SK-N-MC (cell line): ENCODE measurements at regions not wholly inside any gene's neighbourhood (a gene's known extent, or its start where the extent isn't known, plus 50 kb on each side); places are given as distances from the start of the nearest gene placed in this dataset.
"Not testable (repeated sequence)": the region's sequence is repeated elsewhere in the genome, so short reads cannot be mapped to it uniquely, and the experiment has no call there.

Experiments
- DNase-seq: peaks from one replicate; pipeline ENCODE4 v3.0.0-alpha.2; 2011; ENCODE audit warnings: low read depth, low spot score
- H3K27ac ChIP-seq: fragments of 200-600 bp; sonication (generic); 2 replicates; pipeline ENCODE4 v1.5.1; 2016; ENCODE audit warnings: mixed run types
- H3K36me3 ChIP-seq: fragments of 200-600 bp; sonication (generic); 2 replicates; pipeline ENCODE4 v1.6.1; 2017; ENCODE audit warnings: antibody characterized with exemption, low read length, mixed read lengths; ENCODE audit not compliant: insufficient read depth
- H3K4me3 ChIP-seq: fragments of 200-600 bp; sonication (generic); 2 replicates; pipeline ENCODE4 v1.5.1; 2016
- H3K9ac ChIP-seq: fragments of 200-600 bp; sonication (generic); 2 replicates; pipeline ENCODE4 v1.8.0; 2017; ENCODE audit warnings: mixed run types, mixed read lengths; ENCODE audit not compliant: insufficient read length
- H3K9me3 ChIP-seq: fragments of 200-600 bp; sonication (generic); 2 replicates; pipeline ENCODE4 v1.6.1; 2017; ENCODE audit warnings: low read depth, mild to moderate bottlenecking, antibody characterized with exemption, low read length, moderate library complexity, mixed read lengths
- EZH2 ChIP-seq: fragments of 200-600 bp; sonication (generic); IDR thresholded peaks from one replicate; pipeline ENCODE4 v1.6.1; 2017; ENCODE audit warnings: antibody characterized with exemption
- FOXP2 ChIP-seq: optimal IDR thresholded peaks from 2 replicates; pipeline ENCODE3; 2011; ENCODE audit warnings: mild to moderate bottlenecking, moderate library complexity; ENCODE audit not compliant: insufficient read depth; ENCODE audit errors: extremely low read length, control extremely low read depth
- POLR2AphosphoS5 ChIP-seq: IDR thresholded peaks from 2 replicates; pipeline ENCODE4 v1.6.1; 2012; ENCODE audit warnings: mild to moderate bottlenecking, low read depth, low read length, borderline replicate concordance

GRCh38 chr7:149644754-149645153, 128.6 kb downstream of the ZNF467 start:
- Histone ChIP-seq H3K27ac (no peak overlapping the region), H3K36me3 (no peaks in the 10 kb centered on the region), H3K4me3 (no peak overlapping the region), H3K9me3 (no peaks in the 10 kb centered on the region), H3K9ac (no peak overlapping the region)
- no peak for DNase-seq
- TF ChIP-seq FOXP2 (no peak), POLR2AphosphoS5 (no peak), EZH2 (no peak)

- Histone ChIP-seq H3K4me3 (no peak overlapping the region), H3K9me3 (no peaks in the 10 kb centered on the region), H3K27ac (no peak overlapping the region), H3K36me3 (no peaks in the 10 kb centered on the region), H3K9ac (no peak overlapping the region)
- no peak for DNase-seq
- no peak for TF ChIP-seq EZH2
- TF ChIP-seq POLR2AphosphoS5, result no peak
- no peak for TF ChIP-seq FOXP2
Measured at GRCh38 chr7:149642589-149642988, 130.8 kb downstream of the ZNF467 start.

DNA sequence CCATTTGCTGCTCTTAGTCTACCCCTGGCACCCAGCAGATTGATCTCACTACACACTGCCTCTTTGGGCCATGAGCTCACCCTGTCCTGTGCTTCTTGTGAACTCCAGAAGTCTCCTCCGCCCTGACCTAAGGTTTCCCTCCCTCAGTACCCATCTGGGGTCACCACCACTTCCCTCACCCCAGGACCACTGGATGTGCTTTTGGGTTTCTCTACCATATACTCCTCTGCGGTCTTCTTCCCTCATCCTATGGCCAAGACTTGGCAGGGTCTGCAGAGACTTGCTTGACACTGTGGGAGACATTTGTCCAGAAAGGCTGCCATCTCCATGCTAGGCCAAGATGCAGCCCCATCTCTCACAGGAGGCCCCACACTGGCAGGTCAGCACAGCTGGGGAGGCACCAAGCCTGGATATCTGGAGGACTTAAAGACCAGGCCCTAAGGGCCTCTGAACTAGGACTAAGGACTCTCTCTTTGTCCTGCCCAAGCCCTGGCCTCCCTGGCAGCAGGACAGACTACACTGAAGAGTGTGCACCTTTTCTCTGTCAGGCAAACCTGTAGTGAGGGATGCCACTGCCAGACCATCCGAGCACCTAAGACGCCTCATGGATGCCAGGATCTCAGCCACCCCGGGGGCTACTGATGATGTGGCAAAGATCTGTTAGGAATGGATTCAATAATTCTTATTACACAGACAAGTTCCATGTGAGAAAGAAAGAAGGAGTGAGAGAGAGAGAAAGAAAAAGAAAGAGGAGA, 134.6 kb downstream of the ZNF467 start:
- no peak overlapping the region for H3K27ac ChIP-seq
- no peak for DNase-seq
- no peaks in the 10 kb centered on the region for H3K9me3 ChIP-seq
- TF ChIP-seq POLR2AphosphoS5 (no peak), FOXP2 (no peak), EZH2 (no peak)
- H3K4me3 ChIP-seq, result no peak overlapping the region
- H3K9ac ChIP-seq, result no peak overlapping the region
- no peaks in the 10 kb centered on the region for H3K36me3 ChIP-seq

DNA sequence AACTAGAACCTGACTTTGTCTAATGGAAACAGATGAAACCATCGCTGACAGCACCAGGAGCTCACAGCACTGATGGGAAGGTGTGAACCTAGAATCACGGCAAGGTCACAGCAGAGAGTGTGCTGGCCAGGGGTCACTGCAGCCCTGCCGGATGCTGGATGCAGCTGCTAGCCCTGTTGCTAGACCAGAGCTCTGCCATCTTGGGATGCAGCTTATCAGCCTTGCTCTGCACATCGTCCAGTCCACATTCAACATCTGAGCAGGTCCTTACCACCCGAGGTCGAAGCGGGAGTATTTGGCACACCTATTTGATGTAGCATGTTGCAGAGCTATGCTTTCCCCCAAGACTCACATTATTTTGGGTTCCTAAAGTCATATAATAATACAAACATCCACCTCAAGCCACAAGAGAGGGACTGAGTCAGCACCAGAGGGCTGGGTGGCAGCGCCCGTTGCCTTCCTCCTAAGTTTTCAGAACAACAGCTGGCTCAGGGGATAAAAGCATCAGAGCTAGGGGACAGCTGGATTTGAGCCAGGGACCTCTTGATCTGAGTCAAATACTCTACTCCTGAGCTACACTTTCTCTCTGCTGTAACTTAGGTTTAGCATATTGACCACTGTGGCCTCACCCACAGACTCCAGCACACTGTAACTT, 135.3 kb downstream of the ZNF467 start:
- Histone ChIP-seq H3K36me3 (no peaks in the 10 kb centered on the region), H3K27ac (no peak overlapping the region), H3K9me3 (no peaks in the 10 kb centered on the region), H3K4me3 (no peak overlapping the region), H3K9ac (no peak overlapping the region)
- no peak for TF ChIP-seq POLR2AphosphoS5
- TF ChIP-seq EZH2, result no peak
- TF ChIP-seq FOXP2, result no peak
- no peak for DNase-seq

- Histone ChIP-seq H3K27ac (no peak overlapping the region), H3K9me3 (no peaks in the 10 kb centered on the region), H3K9ac (no peak overlapping the region), H3K36me3 (no peaks in the 10 kb centered on the region), H3K4me3 (no peak overlapping the region)
- no peak for TF ChIP-seq POLR2AphosphoS5
- no peak for TF ChIP-seq FOXP2
- no peak for TF ChIP-seq EZH2
- no peak for DNase-seq
Measured at GRCh38 chr7:149635561-149636329, 137.6 kb downstream of the ZNF467 start.

GRCh38 chr7:149633976-149634945, 136.7 kb upstream of the ZNF746 start:
- H3K36me3 ChIP-seq, result no peaks in the 10 kb centered on the region
- H3K9ac ChIP-seq, result no peak overlapping the region
- no peak for TF ChIP-seq POLR2AphosphoS5
- no peak for TF ChIP-seq EZH2
- no peak for TF ChIP-seq FOXP2
- H3K9me3 ChIP-seq, result no peaks in the 10 kb centered on the region
- no peak overlapping the region for H3K27ac ChIP-seq
- no peak for DNase-seq
- no peak overlapping the region for H3K4me3 ChIP-seq

DNA sequence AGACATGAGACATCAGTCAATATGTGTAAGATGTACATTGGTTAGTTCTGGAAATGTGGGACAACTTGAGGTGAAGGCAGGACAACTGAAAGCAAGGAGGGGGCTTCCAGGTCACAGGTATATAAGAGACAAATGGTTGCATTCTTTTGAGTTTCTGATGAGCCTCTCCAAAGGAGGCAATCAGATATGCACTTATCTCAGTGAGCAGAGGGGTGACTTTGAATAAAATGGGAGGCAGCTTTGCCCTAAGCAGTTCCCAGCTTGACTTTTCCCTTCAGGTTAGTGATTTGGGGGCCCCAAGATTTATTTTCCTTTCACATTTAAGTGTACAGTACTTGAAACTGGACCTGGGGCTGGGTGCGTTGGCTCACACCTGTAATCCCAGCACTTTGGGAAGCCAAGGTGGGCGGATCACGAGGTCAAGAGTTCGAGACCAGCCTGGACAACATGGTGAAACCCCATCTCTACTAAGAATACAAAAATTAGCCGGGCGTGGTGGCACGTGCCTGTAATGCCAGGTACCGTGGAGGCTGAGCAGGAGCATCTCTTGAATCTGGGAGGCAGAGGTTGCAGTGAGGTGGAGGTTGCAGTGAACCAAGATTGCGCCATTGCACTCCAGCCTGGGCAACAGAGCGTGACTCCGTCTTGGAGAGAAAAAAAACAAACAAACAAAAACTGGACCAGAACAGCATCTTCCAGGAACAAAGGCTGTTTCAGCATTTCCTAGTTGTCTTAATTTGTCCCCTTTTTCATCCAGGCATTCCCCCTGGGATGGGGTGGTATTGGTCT, 130.9 kb upstream of the ZNF746 start:
- H3K27ac ChIP-seq, H3K9ac ChIP-seq, H3K4me3 ChIP-seq, H3K9me3 ChIP-seq, DNase-seq, H3K36me3 ChIP-seq: not testable (repeated sequence)

DNA sequence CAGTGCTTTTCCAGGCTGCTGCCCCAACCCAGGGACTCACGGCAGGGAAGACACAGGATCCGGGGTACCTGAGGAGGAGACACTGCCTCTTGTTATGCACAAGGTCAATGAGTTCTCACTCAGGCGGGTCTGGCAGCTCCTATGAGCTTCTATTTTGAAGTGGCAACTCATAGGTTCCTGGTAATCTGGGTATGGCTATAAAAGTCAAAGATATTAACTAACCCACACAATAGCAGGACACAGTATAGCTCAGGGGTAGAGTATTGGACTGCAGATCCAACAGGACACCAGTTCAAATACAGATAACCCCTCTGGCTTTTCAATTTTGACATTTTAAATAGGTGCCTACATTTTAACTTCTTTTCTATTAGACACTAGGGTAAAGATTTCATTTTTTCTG, 130.3 kb upstream of the ZNF746 start:
- no peaks in the 10 kb centered on the region for H3K36me3 ChIP-seq
- TF ChIP-seq EZH2 (no peak), FOXP2 (no peak), POLR2AphosphoS5 (no peak)
- H3K9me3 ChIP-seq, result no peaks in the 10 kb centered on the region
- no peak overlapping the region for H3K27ac ChIP-seq
- H3K4me3 ChIP-seq, result no peak overlapping the region
- no peak for DNase-seq
- no peak overlapping the region for H3K9ac ChIP-seq
